Kidney (tissue), 13 donors: ENCODE measurements at regions not wholly inside any gene's neighbourhood (a gene's known extent, or its start where the extent isn't known, plus 50 kb on each side); places are given as distances from the start of the nearest gene placed in this dataset.

Experiments
- DNase-seq, 5 donors: peaks; one replicate each; pipeline ENCODE4 v3.0.0-alpha.2; 2013 to 2020
- FAIRE-seq: peaks from 2 replicates; lab custom pipeline; 2012; peaks lifted over from hg19 to GRCh38; lab: Jason Lieb, UNC
- H3K27ac ChIP-seq, 2 donors: one replicate each; pipeline ENCODE4 v1.7.0; 2013; ENCODE audit warnings: low read depth in 2 of 2, low read length in 2 of 2, inconsistent platforms in 1 of 2
- H3K27me3 ChIP-seq: one replicate; pipeline ENCODE4 v1.7.1; 2013; ENCODE audit warnings: low read length, inconsistent platforms; ENCODE audit not compliant: control insufficient read depth, insufficient read depth
- H3K36me3 ChIP-seq, 3 donors: one replicate each; pipeline versions ENCODE4 v1.7.0 to v1.7.1; 2013; ENCODE audit warnings: low read length in 3 of 3, control low read depth in 1 of 3, inconsistent platforms in 1 of 3; ENCODE audit not compliant: insufficient read depth in 3 of 3, control insufficient read depth in 2 of 3
- H3K4me1 ChIP-seq, 3 donors: one replicate each; pipeline versions ENCODE4 v1.7.0 to v1.7.1; 2013; ENCODE audit warnings: low read length in 3 of 3, inconsistent platforms in 1 of 3, low read depth in 1 of 3; ENCODE audit not compliant: control insufficient read depth in 2 of 3, insufficient read depth in 2 of 3
- H3K4me3 ChIP-seq, 3 donors: one replicate each; pipeline versions ENCODE4 v1.7.0 to v1.8.1; 2013; ENCODE audit warnings: low read length in 3 of 3, control low read depth in 1 of 3, inconsistent platforms in 1 of 3
- H3K9ac ChIP-seq, 3 donors: one replicate each; pipeline versions ENCODE4 v1.7.0 to v1.7.1; 2013; ENCODE audit warnings: low read length in 3 of 3, control low read depth in 1 of 3, inconsistent platforms in 1 of 3
- H3K9me3 ChIP-seq, 3 donors: one replicate each; pipeline versions ENCODE4 v1.7.0 to v1.7.1; 2013; ENCODE audit warnings: low read length in 3 of 3, control low read depth in 1 of 3, inconsistent platforms in 1 of 3; ENCODE audit not compliant: control insufficient read depth in 2 of 3, insufficient read depth in 1 of 3
- intact Hi-C: fragments of 100-400 bp; cut with DNase I; formaldehyde crosslinking; loops from one replicate; pipeline ENCODE4 v1.11.1; 2022
- TF ChIP-seq, protein P1 (sequence below): IDR thresholded peaks from 3 replicates; pipeline ENCODE4 v1.5.1; 2012; ENCODE audit warnings: mild to moderate bottlenecking, moderate library complexity, borderline replicate concordance; ENCODE audit not compliant: insufficient read depth; ENCODE audit errors: extremely low read depth
- donor health status: control.
- donor health status: control.
- donor health status: control.
- donor health status: control.
- donor health status: control.
- donor health status: DM: yes; HTN: yes; CAD: no.
- donor health status: Normal renal cell carcinoma (clear cell type).

DNA sequence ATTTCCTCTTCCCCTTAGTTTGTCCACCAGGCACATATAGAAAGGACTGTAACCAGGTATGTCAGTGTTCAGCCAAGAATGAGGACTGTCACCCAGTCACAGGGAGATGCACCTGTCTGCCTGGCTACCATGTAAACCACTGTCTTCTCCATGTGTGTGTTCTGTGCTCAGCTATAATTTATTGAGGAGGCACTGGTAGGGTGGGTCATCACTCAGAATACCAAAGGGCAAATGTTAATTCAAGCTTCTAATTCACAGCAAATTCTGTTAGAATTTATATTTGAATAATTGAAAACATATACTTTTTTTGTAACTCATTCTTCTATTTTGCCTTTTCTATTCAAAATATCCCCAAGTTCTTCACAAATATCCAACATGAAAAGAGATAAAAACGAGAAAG is 780.4 kb downstream of the MECOM start:
- FAIRE-seq (peak; percentile 38), DNase-seq (no peak)
- H3K9me3 ChIP-seq, result no peaks in the 10 kb centered on the region
- H3K36me3 ChIP-seq, result no peaks in the 10 kb centered on the region
- H3K9ac ChIP-seq, result no peak overlapping the region
- TF ChIP-seq, protein P1, sequence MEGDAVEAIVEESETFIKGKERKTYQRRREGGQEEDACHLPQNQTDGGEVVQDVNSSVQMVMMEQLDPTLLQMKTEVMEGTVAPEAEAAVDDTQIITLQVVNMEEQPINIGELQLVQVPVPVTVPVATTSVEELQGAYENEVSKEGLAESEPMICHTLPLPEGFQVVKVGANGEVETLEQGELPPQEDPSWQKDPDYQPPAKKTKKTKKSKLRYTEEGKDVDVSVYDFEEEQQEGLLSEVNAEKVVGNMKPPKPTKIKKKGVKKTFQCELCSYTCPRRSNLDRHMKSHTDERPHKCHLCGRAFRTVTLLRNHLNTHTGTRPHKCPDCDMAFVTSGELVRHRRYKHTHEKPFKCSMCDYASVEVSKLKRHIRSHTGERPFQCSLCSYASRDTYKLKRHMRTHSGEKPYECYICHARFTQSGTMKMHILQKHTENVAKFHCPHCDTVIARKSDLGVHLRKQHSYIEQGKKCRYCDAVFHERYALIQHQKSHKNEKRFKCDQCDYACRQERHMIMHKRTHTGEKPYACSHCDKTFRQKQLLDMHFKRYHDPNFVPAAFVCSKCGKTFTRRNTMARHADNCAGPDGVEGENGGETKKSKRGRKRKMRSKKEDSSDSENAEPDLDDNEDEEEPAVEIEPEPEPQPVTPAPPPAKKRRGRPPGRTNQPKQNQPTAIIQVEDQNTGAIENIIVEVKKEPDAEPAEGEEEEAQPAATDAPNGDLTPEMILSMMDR, result no peak
- no peak overlapping the region for H3K27ac ChIP-seq
- H3K4me3 ChIP-seq, result no peak overlapping the region
- no peaks in the 10 kb centered on the region for H3K27me3 ChIP-seq
- H3K4me1 ChIP-seq, result no peaks in the 10 kb centered on the region
- intact Hi-C loops, result no loop called here

DNA sequence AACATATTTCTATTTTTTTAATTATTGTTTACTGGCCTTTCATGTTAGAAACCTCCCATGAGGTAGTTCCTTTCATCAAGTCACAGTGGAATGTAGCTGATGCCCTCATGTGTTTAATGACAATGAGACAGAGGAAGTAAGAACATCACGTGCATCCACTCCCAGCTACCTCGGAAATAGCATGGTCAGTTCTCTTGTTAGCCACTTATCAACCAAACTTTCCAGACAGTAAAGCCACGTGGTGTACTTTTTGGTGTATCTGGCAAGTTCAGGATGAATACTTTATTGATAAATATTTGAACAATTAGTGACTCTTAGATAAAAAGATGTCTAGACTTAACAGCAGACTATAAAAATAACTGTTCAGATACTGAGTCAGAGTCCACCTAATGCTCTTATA is 781.7 kb downstream of the MECOM start:
- Histone ChIP-seq H3K9ac (no peak overlapping the region), H3K4me3 (no peak overlapping the region), H3K4me1 (no peaks in the 10 kb centered on the region), H3K9me3 (no peaks in the 10 kb centered on the region), H3K36me3 (no peaks in the 10 kb centered on the region), H3K27me3 (no peaks in the 10 kb centered on the region), H3K27ac (no peak overlapping the region)
- DNase-seq (no peak), FAIRE-seq (no peak)
- intact Hi-C loops, result no loop called here
- TF ChIP-seq, protein P1, result no peak

DNA sequence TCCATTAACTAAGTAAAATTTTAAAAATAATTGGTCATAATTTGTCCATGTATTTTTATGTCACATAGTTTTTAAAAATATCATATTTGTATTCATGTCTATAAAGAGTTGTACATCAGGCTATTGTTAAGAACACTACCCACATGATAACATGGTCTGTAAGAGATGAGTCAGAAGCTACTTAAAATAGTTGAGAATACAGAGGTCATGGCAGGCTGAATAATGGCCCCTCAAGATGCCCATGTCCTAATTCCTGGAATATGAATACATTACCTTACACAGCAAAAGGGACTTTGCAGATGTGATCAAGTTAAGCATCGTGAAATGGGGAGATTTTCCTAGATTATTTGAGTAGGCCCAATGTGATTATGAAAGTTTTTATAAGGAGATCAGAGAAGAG is 782.9 kb upstream of the GOLIM4 start:
- no peak for DNase-seq
- TF ChIP-seq, protein P1, result no peak
- Histone ChIP-seq H3K9me3 (no peaks in the 10 kb centered on the region), H3K27me3 (no peaks in the 10 kb centered on the region), H3K36me3 (no peaks in the 10 kb centered on the region), H3K4me3 (no peak overlapping the region), H3K27ac (no peak overlapping the region), H3K4me1 (no peaks in the 10 kb centered on the region), H3K9ac (no peak overlapping the region)
- no peak for FAIRE-seq
- intact Hi-C loops, result no loop called here

DNA sequence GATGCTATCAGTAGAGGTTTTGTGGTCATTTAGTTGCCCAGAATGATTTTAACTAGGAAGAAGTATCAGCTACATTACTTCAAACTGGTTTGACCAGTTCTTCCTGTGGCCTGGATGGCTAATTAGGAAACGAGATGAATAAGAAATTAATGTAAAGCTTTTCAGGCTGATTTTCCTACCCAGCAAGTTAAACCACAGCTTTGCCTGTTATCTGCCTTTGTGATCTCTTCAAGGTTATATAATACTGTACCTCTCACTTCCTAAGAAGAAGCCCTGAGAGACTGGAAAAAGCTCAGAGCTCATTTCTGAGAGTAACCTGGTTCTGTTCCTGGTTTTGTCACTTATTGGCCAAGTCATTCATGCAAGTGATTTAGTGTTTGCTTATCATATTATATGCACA is 782.2 kb upstream of the GOLIM4 start:
- intact Hi-C loops, result no loop called here
- H3K27me3 ChIP-seq, result no peaks in the 10 kb centered on the region
- H3K27ac ChIP-seq, result no peak overlapping the region
- TF ChIP-seq, protein P1, result no peak
- no peaks in the 10 kb centered on the region for H3K9me3 ChIP-seq
- no peaks in the 10 kb centered on the region for H3K4me1 ChIP-seq
- H3K9ac ChIP-seq, result no peak overlapping the region
- DNase-seq (peak in 3 of 5 donors; percentile 12 to 78 (median 72)), FAIRE-seq (no peak)
- no peak overlapping the region for H3K4me3 ChIP-seq
- no peaks in the 10 kb centered on the region for H3K36me3 ChIP-seq
